ENCODE measurements at regions not wholly inside any gene's neighbourhood (a gene's known extent, or its start where the extent isn't known, plus 50 kb on each side); places are given as distances from the start of the nearest gene placed in this dataset.

GRCh38 chr4:107468812-107469211 lies 251.2 kb downstream of the PAPSS1 start:
- H3K9me2 ChIP-seq (replicated peaks; ENCODE audit: low read depth, low read length): no peaks in the 10 kb centered on the region
- no peaks in the 10 kb centered on the region for H3K9me3 ChIP-seq (ENCODE audit: insufficient read depth, low read depth, low read length)
- H3K36me3 ChIP-seq (ENCODE audit: insufficient read depth, low read length): no peaks in the 10 kb centered on the region
- H3K4me1 ChIP-seq (ENCODE audit: insufficient read depth, low read length, poor library complexity, severe bottlenecking): no peaks in the 10 kb centered on the region
- H3K79me2 ChIP-seq (ENCODE audit: insufficient read depth, low read length): no peaks in the 10 kb centered on the region
- no peaks in the 10 kb centered on the region for H3K27me3 ChIP-seq (ENCODE audit: insufficient read depth, low read length, poor library complexity, severe bottlenecking)
- no peak overlapping the region for H3K4me2 ChIP-seq (ENCODE audit: low read depth, low read length, poor library complexity, severe bottlenecking)
- H4K20me1 ChIP-seq (ENCODE audit: insufficient read depth, low read length, poor library complexity, severe bottlenecking): no peaks in the 10 kb centered on the region
- no peak overlapping the region for H3K4me3 ChIP-seq (ENCODE audit: low read length, poor library complexity, severe bottlenecking)
- H3K9ac ChIP-seq (ENCODE audit: low read depth, low read length, poor library complexity, severe bottlenecking): no peak overlapping the region
- H3F3A ChIP-seq (ENCODE audit: low read depth): no peaks in the 10 kb centered on the region
- no peak overlapping the region for H2AFZ ChIP-seq (ENCODE audit: low read length)
- TF ChIP-seq CTCF (conservative IDR thresholded peaks at IDR 0.05; ENCODE audit: low read length) (no peak), EZH2phosphoT487 (IDR thresholded peaks at IDR 0.05; ENCODE audit: borderline replicate concordance) (no peak)

DNA sequence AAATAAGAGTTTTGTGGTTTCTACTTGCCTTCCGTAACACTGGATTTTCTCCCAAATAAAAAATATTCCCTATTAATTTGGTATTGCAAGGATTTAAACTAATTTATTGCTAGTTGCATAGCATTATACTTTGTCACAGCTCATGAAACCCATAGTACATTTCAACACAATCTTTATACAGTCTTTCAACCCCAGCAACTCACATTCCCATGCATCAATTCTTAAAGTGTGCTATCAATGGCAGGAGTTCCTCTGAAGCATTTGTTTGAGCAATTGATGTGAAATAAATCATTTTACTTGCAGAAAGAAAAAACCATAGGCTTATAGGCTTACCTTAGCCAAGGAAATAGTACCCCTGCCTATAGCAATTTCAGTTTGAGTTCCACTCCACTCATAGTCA lies 251.9 kb downstream of the PAPSS1 start:
- TF ChIP-seq CTCF (conservative IDR thresholded peaks at IDR 0.05; ENCODE audit: low read length) (no peak), EZH2phosphoT487 (IDR thresholded peaks at IDR 0.05; ENCODE audit: borderline replicate concordance) (no peak)
- no peaks in the 10 kb centered on the region for H3K9me3 ChIP-seq (ENCODE audit: insufficient read depth, low read depth, low read length)
- no peaks in the 10 kb centered on the region for H3K4me1 ChIP-seq (ENCODE audit: insufficient read depth, low read length, poor library complexity, severe bottlenecking)
- H3K36me3 ChIP-seq (ENCODE audit: insufficient read depth, low read length): no peaks in the 10 kb centered on the region
- no peak overlapping the region for H3K4me2 ChIP-seq (ENCODE audit: low read depth, low read length, poor library complexity, severe bottlenecking)
- no peaks in the 10 kb centered on the region for H3K79me2 ChIP-seq (ENCODE audit: insufficient read depth, low read length)
- H4K20me1 ChIP-seq (ENCODE audit: insufficient read depth, low read length, poor library complexity, severe bottlenecking): no peaks in the 10 kb centered on the region
- H2AFZ ChIP-seq (ENCODE audit: low read length): no peak overlapping the region
- no peak overlapping the region for H3K4me3 ChIP-seq (ENCODE audit: low read length, poor library complexity, severe bottlenecking)
- H3F3A ChIP-seq (ENCODE audit: low read depth): no peaks in the 10 kb centered on the region
- no peak overlapping the region for H3K9ac ChIP-seq (ENCODE audit: low read depth, low read length, poor library complexity, severe bottlenecking)
- H3K9me2 ChIP-seq (replicated peaks; ENCODE audit: low read depth, low read length): no peaks in the 10 kb centered on the region
- no peaks in the 10 kb centered on the region for H3K27me3 ChIP-seq (ENCODE audit: insufficient read depth, low read length, poor library complexity, severe bottlenecking)

- no peaks in the 10 kb centered on the region for H3K9me3 ChIP-seq (ENCODE audit: insufficient read depth, low read depth, low read length)
- no peaks in the 10 kb centered on the region for H3F3A ChIP-seq (ENCODE audit: low read depth)
- H4K20me1 ChIP-seq (ENCODE audit: insufficient read depth, low read length, poor library complexity, severe bottlenecking): no peaks in the 10 kb centered on the region
- H3K4me1 ChIP-seq (ENCODE audit: insufficient read depth, low read length, poor library complexity, severe bottlenecking): no peaks in the 10 kb centered on the region
- H3K27me3 ChIP-seq (ENCODE audit: insufficient read depth, low read length, poor library complexity, severe bottlenecking): no peaks in the 10 kb centered on the region
- TF ChIP-seq EZH2phosphoT487 (IDR thresholded peaks at IDR 0.05; ENCODE audit: borderline replicate concordance) (no peak), CTCF (conservative IDR thresholded peaks at IDR 0.05; ENCODE audit: low read length) (no peak)
- H3K4me2 ChIP-seq (ENCODE audit: low read depth, low read length, poor library complexity, severe bottlenecking): no peak overlapping the region
- no peak overlapping the region for H2AFZ ChIP-seq (ENCODE audit: low read length)
- no peak overlapping the region for H3K9ac ChIP-seq (ENCODE audit: low read depth, low read length, poor library complexity, severe bottlenecking)
- H3K4me3 ChIP-seq (ENCODE audit: low read length, poor library complexity, severe bottlenecking): no peak overlapping the region
- no peaks in the 10 kb centered on the region for H3K36me3 ChIP-seq (ENCODE audit: insufficient read depth, low read length)
- no peaks in the 10 kb centered on the region for H3K79me2 ChIP-seq (ENCODE audit: insufficient read depth, low read length)
- no peaks in the 10 kb centered on the region for H3K9me2 ChIP-seq (replicated peaks; ENCODE audit: low read depth, low read length)
Observed at GRCh38 chr4:107467461-107467860, 252.6 kb downstream of the PAPSS1 start.

All from Loucy (cell line).